HL-60 (cell line): ENCODE measurements at regions not wholly inside any gene's neighbourhood (a gene's known extent, or its start where the extent isn't known, plus 50 kb on each side); places are given as distances from the start of the nearest gene placed in this dataset.

Experiments
- DNase-seq, 2 experiments: peaks; one replicate each; pipeline ENCODE4 v3.0.0-alpha.2; 2010 to 2020; ENCODE audit warnings: low read depth in 1 of 2, low spot score in 1 of 2
- H3K27ac ChIP-seq: fragments of 250-450 bp; sonication (Bioruptor Pico); replicated peaks from 2 replicates; pipeline ENCODE4 v1.5.1; 2020; ENCODE audit warnings: mild to moderate bottlenecking, moderate library complexity
- H3K27me3 ChIP-seq: fragments of 250-450 bp; sonication (Bioruptor Pico); 2 replicates; pipeline ENCODE4 v1.5.1; 2021; ENCODE audit warnings: mild to moderate bottlenecking, moderate library complexity; ENCODE audit not compliant: insufficient read depth, poor library complexity, severe bottlenecking
- H3K4me3 ChIP-seq: replicated peaks from 2 replicates; pipeline ENCODE4 v1.5.1; 2011; ENCODE audit warnings: mild to moderate bottlenecking, control low read depth, low read length; ENCODE audit not compliant: insufficient read depth
- GABPA ChIP-seq: IDR thresholded peaks from 2 replicates; pipeline ENCODE4 v1.6.1; 2012; ENCODE audit warnings: low read depth
- POLR2AphosphoS5 ChIP-seq: IDR thresholded peaks from 2 replicates; pipeline ENCODE4 v1.6.1; 2012; ENCODE audit warnings: low read depth
- SPI1 ChIP-seq: IDR thresholded peaks from 2 replicates; pipeline ENCODE4 v1.6.1; 2012; ENCODE audit warnings: low read depth, mild to moderate bottlenecking, borderline replicate concordance
- TF ChIP-seq, protein P1 (sequence below): IDR thresholded peaks from 2 replicates; pipeline ENCODE4 v1.6.1; 2012; ENCODE audit warnings: low read depth; ENCODE audit not compliant: insufficient replicate concordance
- TF ChIP-seq, protein P2 (sequence below): IDR thresholded peaks from one replicate; pipeline ENCODE4 v1.5.1; 2011; ENCODE audit warnings: low read length, control low read depth, inconsistent platforms; ENCODE audit not compliant: insufficient read depth

DNA sequence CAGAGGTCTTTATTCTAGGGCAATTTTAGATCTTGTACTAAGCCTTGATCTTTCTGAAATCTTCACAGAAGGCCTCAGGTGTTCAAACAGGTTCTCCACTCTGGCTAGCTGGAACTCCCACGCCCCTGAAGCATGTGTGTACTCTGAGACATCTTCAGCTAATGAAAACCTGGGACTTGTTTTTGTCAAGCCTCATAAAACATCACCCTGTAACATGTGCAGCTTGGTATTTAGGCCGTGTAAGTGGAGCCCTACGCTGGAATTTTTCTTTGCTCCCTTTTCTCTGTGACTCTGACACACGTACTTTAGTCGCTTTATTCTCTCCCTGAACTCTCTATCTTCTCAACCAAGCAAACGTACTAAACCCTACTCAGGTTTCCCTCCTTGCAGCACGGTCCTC lies 701.9 kb upstream of the ZP4 start:
- Histone ChIP-seq H3K27ac (no peak overlapping the region), H3K4me3 (no peak overlapping the region), H3K27me3 (no peaks in the 10 kb centered on the region)
- TF ChIP-seq POLR2AphosphoS5: no peak
- no peak for TF ChIP-seq SPI1
- TF ChIP-seq, protein P1, sequence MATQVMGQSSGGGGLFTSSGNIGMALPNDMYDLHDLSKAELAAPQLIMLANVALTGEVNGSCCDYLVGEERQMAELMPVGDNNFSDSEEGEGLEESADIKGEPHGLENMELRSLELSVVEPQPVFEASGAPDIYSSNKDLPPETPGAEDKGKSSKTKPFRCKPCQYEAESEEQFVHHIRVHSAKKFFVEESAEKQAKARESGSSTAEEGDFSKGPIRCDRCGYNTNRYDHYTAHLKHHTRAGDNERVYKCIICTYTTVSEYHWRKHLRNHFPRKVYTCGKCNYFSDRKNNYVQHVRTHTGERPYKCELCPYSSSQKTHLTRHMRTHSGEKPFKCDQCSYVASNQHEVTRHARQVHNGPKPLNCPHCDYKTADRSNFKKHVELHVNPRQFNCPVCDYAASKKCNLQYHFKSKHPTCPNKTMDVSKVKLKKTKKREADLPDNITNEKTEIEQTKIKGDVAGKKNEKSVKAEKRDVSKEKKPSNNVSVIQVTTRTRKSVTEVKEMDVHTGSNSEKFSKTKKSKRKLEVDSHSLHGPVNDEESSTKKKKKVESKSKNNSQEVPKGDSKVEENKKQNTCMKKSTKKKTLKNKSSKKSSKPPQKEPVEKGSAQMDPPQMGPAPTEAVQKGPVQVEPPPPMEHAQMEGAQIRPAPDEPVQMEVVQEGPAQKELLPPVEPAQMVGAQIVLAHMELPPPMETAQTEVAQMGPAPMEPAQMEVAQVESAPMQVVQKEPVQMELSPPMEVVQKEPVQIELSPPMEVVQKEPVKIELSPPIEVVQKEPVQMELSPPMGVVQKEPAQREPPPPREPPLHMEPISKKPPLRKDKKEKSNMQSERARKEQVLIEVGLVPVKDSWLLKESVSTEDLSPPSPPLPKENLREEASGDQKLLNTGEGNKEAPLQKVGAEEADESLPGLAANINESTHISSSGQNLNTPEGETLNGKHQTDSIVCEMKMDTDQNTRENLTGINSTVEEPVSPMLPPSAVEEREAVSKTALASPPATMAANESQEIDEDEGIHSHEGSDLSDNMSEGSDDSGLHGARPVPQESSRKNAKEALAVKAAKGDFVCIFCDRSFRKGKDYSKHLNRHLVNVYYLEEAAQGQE: no peak
- TF ChIP-seq GABPA: no peak
- TF ChIP-seq, protein P2, sequence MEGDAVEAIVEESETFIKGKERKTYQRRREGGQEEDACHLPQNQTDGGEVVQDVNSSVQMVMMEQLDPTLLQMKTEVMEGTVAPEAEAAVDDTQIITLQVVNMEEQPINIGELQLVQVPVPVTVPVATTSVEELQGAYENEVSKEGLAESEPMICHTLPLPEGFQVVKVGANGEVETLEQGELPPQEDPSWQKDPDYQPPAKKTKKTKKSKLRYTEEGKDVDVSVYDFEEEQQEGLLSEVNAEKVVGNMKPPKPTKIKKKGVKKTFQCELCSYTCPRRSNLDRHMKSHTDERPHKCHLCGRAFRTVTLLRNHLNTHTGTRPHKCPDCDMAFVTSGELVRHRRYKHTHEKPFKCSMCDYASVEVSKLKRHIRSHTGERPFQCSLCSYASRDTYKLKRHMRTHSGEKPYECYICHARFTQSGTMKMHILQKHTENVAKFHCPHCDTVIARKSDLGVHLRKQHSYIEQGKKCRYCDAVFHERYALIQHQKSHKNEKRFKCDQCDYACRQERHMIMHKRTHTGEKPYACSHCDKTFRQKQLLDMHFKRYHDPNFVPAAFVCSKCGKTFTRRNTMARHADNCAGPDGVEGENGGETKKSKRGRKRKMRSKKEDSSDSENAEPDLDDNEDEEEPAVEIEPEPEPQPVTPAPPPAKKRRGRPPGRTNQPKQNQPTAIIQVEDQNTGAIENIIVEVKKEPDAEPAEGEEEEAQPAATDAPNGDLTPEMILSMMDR: no peak
- DNase-seq: no peak

DNA sequence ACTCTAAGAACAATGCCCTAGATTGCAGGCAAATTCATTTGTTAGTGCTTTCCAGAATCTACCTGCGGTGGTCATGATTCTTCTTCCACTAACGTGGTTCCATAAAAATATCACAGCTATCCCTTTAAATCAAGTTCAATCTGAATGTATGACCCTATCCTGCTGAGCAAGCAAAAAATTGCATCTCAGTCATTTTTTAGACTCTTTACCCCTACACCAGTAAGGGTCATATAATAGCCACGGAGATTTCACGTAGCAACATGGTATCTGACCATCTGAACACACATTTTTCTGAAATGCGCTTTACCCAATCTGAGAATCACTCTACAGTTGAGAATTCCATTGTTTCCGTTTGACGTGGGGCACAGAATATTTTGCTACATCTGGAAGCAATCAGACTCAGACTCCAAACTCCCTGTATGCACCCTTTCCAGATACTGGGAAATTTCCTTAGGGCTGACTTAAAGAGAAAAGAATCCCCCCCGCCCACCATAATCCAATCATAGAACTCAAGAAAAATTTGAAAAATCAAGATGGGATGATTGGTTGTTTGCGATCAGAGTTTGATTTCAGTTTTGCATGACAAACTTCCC lies 699.2 kb upstream of the ZP4 start:
- DNase-seq: no peak
- Histone ChIP-seq H3K27ac (no peak overlapping the region), H3K27me3 (no peaks in the 10 kb centered on the region), H3K4me3 (no peak overlapping the region)
- TF ChIP-seq, protein P2: no peak
- TF ChIP-seq POLR2AphosphoS5: no peak
- TF ChIP-seq SPI1: no peak
- TF ChIP-seq, protein P1: no peak
- TF ChIP-seq GABPA: no peak

DNA sequence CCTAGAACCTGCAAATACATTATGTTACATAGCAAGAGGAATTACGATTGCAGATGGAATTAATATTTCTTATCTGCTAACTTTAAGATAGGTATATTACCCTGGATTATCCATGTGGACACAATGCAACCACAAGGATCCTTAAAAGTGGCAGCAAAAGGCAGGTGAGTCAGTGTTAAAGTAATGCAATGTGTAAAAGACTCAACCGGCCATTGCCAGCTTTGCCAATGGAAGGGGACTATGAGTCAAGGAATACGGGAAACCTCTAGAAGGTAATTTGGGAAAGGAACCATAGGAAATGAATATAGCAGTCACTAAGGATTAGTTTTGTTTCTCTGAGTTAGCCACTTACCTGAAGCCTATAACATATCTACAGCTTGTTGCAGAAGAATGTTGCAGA lies 692.1 kb upstream of the ZP4 start:
- H3K27me3 ChIP-seq: no peaks in the 10 kb centered on the region
- DNase-seq: no peak
- H3K4me3 ChIP-seq: no peak overlapping the region
- H3K27ac ChIP-seq: no peak overlapping the region
- TF ChIP-seq, protein P2: no peak
- TF ChIP-seq, protein P1: no peak
- no peak for TF ChIP-seq POLR2AphosphoS5
- TF ChIP-seq GABPA: no peak
- no peak for TF ChIP-seq SPI1
